ENCODE measurements at regions not wholly inside any gene's neighbourhood (a gene's known extent, or its start where the extent isn't known, plus 50 kb on each side); places are given as distances from the start of the nearest gene placed in this dataset.

- Histone ChIP-seq H3K27me3 (no peaks in the 10 kb centered on the region), H3K4me3 (no peak overlapping the region), H3K4me1 (no peaks in the 10 kb centered on the region), H3K36me3 (no peaks in the 10 kb centered on the region), H3K9me3 (no peaks in the 10 kb centered on the region), H3K27ac (no peak overlapping the region)
- TF ChIP-seq CTCF (IDR thresholded peaks at IDR 0.05): no peak
- intact Hi-C loops (cut with DNase I): no loop called here
- DNase-seq (ENCODE audit: low spot score in 2 of 2): peak in 1 of 2 donors; percentile 34
Observed at GRCh38 chr1:29958271-29958670, 721.9 kb downstream of the PTPRU start.

GRCh38 chr1:29956349-29957030, 720.2 kb downstream of the PTPRU start:
- Histone ChIP-seq H3K36me3 (no peaks in the 10 kb centered on the region), H3K9me3 (no peaks in the 10 kb centered on the region), H3K4me3 (no peak overlapping the region), H3K4me1 (no peaks in the 10 kb centered on the region), H3K27me3 (no peaks in the 10 kb centered on the region), H3K27ac (no peak overlapping the region)
- DNase-seq (ENCODE audit: low spot score in 2 of 2): peak in 1 of 2 donors; percentile 46
- intact Hi-C loops (cut with DNase I): no loop called here
- TF ChIP-seq CTCF (IDR thresholded peaks at IDR 0.05): no peak

GRCh38 chr1:29954591-29954990, 718.3 kb downstream of the PTPRU start:
- Histone ChIP-seq H3K4me3 (no peak overlapping the region), H3K4me1 (no peaks in the 10 kb centered on the region), H3K36me3 (no peaks in the 10 kb centered on the region), H3K27me3 (no peaks in the 10 kb centered on the region), H3K27ac (no peak overlapping the region), H3K9me3 (no peaks in the 10 kb centered on the region)
- TF ChIP-seq CTCF (IDR thresholded peaks at IDR 0.05): no peak
- peak in 1 of 2 donors; percentile 9 for DNase-seq (ENCODE audit: low spot score in 2 of 2)
- intact Hi-C loops (cut with DNase I): no loop called here

- H3K27me3 ChIP-seq: no peaks in the 10 kb centered on the region
- H3K27ac ChIP-seq: no peak overlapping the region
- intact Hi-C loops (cut with DNase I): no loop called here
- no peaks in the 10 kb centered on the region for H3K4me1 ChIP-seq
- no peak for TF ChIP-seq CTCF (IDR thresholded peaks at IDR 0.05)
- peak in 1 of 2 donors; percentile 2 for DNase-seq (ENCODE audit: low spot score in 2 of 2)
- H3K36me3 ChIP-seq: no peaks in the 10 kb centered on the region
- H3K4me3 ChIP-seq: no peak overlapping the region
- H3K9me3 ChIP-seq: no peaks in the 10 kb centered on the region
Observed at GRCh38 chr1:29953961-29954360, 717.6 kb downstream of the PTPRU start.

GRCh38 chr1:29949676-29950075, 713.4 kb downstream of the PTPRU start:
- H3K27ac ChIP-seq: no peak overlapping the region
- DNase-seq (ENCODE audit: low spot score in 2 of 2): no peak
- H3K27me3 ChIP-seq: no peaks in the 10 kb centered on the region
- intact Hi-C loops (cut with DNase I): no loop called here
- no peaks in the 10 kb centered on the region for H3K4me1 ChIP-seq
- H3K9me3 ChIP-seq: no peaks in the 10 kb centered on the region
- no peak overlapping the region for H3K4me3 ChIP-seq
- no peaks in the 10 kb centered on the region for H3K36me3 ChIP-seq
- no peak for TF ChIP-seq CTCF (IDR thresholded peaks at IDR 0.05)

- intact Hi-C loops (cut with DNase I): no loop called here
- Histone ChIP-seq H3K27me3 (no peaks in the 10 kb centered on the region), H3K9me3 (no peaks in the 10 kb centered on the region), H3K36me3 (no peaks in the 10 kb centered on the region), H3K4me3 (no peak overlapping the region), H3K4me1 (no peaks in the 10 kb centered on the region), H3K27ac (no peak overlapping the region)
- TF ChIP-seq CTCF (IDR thresholded peaks at IDR 0.05): no peak
- no peak for DNase-seq (ENCODE audit: low spot score in 2 of 2)
Observed at GRCh38 chr1:29948581-29948980, 712.3 kb downstream of the PTPRU start.
